NCI-H524 treated with DMSO at 0.1 percent for 48 hours (cell line): ENCODE measurements at regions not wholly inside any gene's neighbourhood (a gene's known extent, or its start where the extent isn't known, plus 50 kb on each side); places are given as distances from the start of the nearest gene placed in this dataset.
"Not testable (repeated sequence)": the region's sequence is repeated elsewhere in the genome, so short reads cannot be mapped to it uniquely, and the experiment has no call there.

Experiments used
- DNase-seq: peaks from one replicate; lab custom pipeline; 2025; lab: John Stamatoyannopoulos, UW

- no peak for DNase-seq
These were observed 237.6 kb downstream of the TFCP2L1 start for GRCh38 chr2:121047383-121047782.

GRCh38 chr2:121049131-121049530 lies 235.9 kb downstream of the TFCP2L1 start:
- DNase-seq, result no peak

- no peak for DNase-seq
These were observed 234.9 kb downstream of the TFCP2L1 start for GRCh38 chr2:121049950-121050585.

- DNase-seq, result no peak
These were observed 233.7 kb downstream of the TFCP2L1 start for GRCh38 chr2:121051311-121051710.

GRCh38 chr2:121052023-121052422 lies 233.0 kb downstream of the TFCP2L1 start:
- no peak for DNase-seq

GRCh38 chr2:121052521-121052920 lies 232.5 kb downstream of the TFCP2L1 start:
- DNase-seq, result no peak

GRCh38 chr2:121055088-121055487 lies 229.9 kb downstream of the TFCP2L1 start:
- no peak for DNase-seq

GRCh38 chr2:121055501-121055900 lies 229.5 kb downstream of the TFCP2L1 start:
- DNase-seq, result no peak

- no peak for DNase-seq
These were observed 226.0 kb downstream of the TFCP2L1 start for GRCh38 chr2:121058852-121059558.

GRCh38 chr2:121059651-121060649 lies 225.1 kb downstream of the TFCP2L1 start:
- no peak for DNase-seq

- no peak for DNase-seq
These were observed 223.4 kb downstream of the TFCP2L1 start for GRCh38 chr2:121061633-121062032.

- DNase-seq, result no peak
These were observed 221.5 kb downstream of the TFCP2L1 start for GRCh38 chr2:121063471-121063870.

- peak; percentile 34 for DNase-seq
These were observed 220.8 kb downstream of the TFCP2L1 start for GRCh38 chr2:121064186-121064585.

- no peak for DNase-seq
These were observed 219.8 kb downstream of the TFCP2L1 start for GRCh38 chr2:121065239-121065638.

GRCh38 chr2:121066526-121066925 lies 218.5 kb downstream of the TFCP2L1 start:
- no peak for DNase-seq

GRCh38 chr2:121068851-121069250 lies 216.2 kb downstream of the TFCP2L1 start:
- no peak for DNase-seq

GRCh38 chr2:121069434-121069969 lies 215.5 kb downstream of the TFCP2L1 start:
- no peak for DNase-seq

- DNase-seq, result not testable (repeated sequence)
These were observed 214.9 kb downstream of the TFCP2L1 start for GRCh38 chr2:121070061-121070460.

GRCh38 chr2:121071034-121071504 lies 213.9 kb downstream of the TFCP2L1 start:
- no peak for DNase-seq

- no peak for DNase-seq
These were observed 212.2 kb downstream of the TFCP2L1 start for GRCh38 chr2:121072784-121073183.

- no peak for DNase-seq
These were observed 211.4 kb downstream of the TFCP2L1 start for GRCh38 chr2:121073320-121074210.
